GM19240 (cell line): ENCODE measurements at regions not wholly inside any gene's neighbourhood (a gene's known extent, or its start where the extent isn't known, plus 50 kb on each side); places are given as distances from the start of the nearest gene placed in this dataset.
"Not testable (repeated sequence)": the region's sequence is repeated elsewhere in the genome, so short reads cannot be mapped to it uniquely, and the experiment has no call there.

Experiments used
- DNase-seq: peaks from one replicate; pipeline ENCODE4 v3.0.0; 2011; ENCODE audit warnings: low spot score; ENCODE audit not compliant: insufficient read length

GRCh38 chr18:76046221-76046620 lies 448.8 kb downstream of the ZNF516 start:
- no peak for DNase-seq

- no peak for DNase-seq
Observed at GRCh38 chr18:76042511-76042910, 452.5 kb downstream of the ZNF516 start.

- no peak for DNase-seq
Observed at GRCh38 chr18:76018210-76018609, 476.8 kb downstream of the ZNF516 start.

- DNase-seq, result no peak
Observed at GRCh38 chr18:76013057-76013456, 482.0 kb downstream of the ZNF516 start.

- DNase-seq, result no peak
Observed at GRCh38 chr18:76005632-76006208, 489.3 kb downstream of the ZNF516 start.

GRCh38 chr18:75987913-75988312 lies 507.1 kb downstream of the ZNF516 start:
- DNase-seq, result not testable (repeated sequence)

- no peak for DNase-seq
Observed at GRCh38 chr18:75984853-75985252, 510.2 kb downstream of the ZNF516 start.

GRCh38 chr18:75981102-75981501 lies 513.9 kb downstream of the ZNF516 start:
- no peak for DNase-seq

GRCh38 chr18:75977081-75977480 lies 518.0 kb downstream of the ZNF516 start:
- DNase-seq, result no peak

GRCh38 chr18:75970212-75970611 lies 524.8 kb downstream of the ZNF516 start:
- no peak for DNase-seq

- no peak for DNase-seq
Observed at GRCh38 chr18:75966431-75966830, 528.6 kb downstream of the ZNF516 start.

- DNase-seq, result no peak
Observed at GRCh38 chr18:75962036-75962572, 532.9 kb downstream of the ZNF516 start.

- DNase-seq, result not testable (repeated sequence)
Observed at GRCh38 chr18:75960356-75960755, 532.9 kb upstream of the SMIM21 start.

- no peak for DNase-seq
Observed at GRCh38 chr18:75959150-75959549, 531.6 kb upstream of the SMIM21 start.

- DNase-seq, result no peak
Observed at GRCh38 chr18:75958683-75959082, 531.2 kb upstream of the SMIM21 start.

- DNase-seq, result no peak
Observed at GRCh38 chr18:75945265-75945933, 517.9 kb upstream of the SMIM21 start.

- DNase-seq, result no peak
Observed at GRCh38 chr18:75937306-75937705, 509.8 kb upstream of the SMIM21 start.

GRCh38 chr18:75936862-75937261 lies 509.4 kb upstream of the SMIM21 start:
- no peak for DNase-seq

- DNase-seq, result no peak
Observed at GRCh38 chr18:75931079-75931478, 503.6 kb upstream of the SMIM21 start.

- no peak for DNase-seq
Observed at GRCh38 chr18:75928706-75929105, 501.2 kb upstream of the SMIM21 start.

GRCh38 chr18:75927791-75928190 lies 500.3 kb upstream of the SMIM21 start:
- no peak for DNase-seq

GRCh38 chr18:75926811-75927210 lies 499.3 kb upstream of the SMIM21 start:
- no peak for DNase-seq

- DNase-seq, result no peak
Observed at GRCh38 chr18:75923169-75923568, 495.7 kb upstream of the SMIM21 start.
